ENCODE measurements at regions not wholly inside any gene's neighbourhood (a gene's known extent, or its start where the extent isn't known, plus 50 kb on each side); places are given as distances from the start of the nearest gene placed in this dataset.

DNA sequence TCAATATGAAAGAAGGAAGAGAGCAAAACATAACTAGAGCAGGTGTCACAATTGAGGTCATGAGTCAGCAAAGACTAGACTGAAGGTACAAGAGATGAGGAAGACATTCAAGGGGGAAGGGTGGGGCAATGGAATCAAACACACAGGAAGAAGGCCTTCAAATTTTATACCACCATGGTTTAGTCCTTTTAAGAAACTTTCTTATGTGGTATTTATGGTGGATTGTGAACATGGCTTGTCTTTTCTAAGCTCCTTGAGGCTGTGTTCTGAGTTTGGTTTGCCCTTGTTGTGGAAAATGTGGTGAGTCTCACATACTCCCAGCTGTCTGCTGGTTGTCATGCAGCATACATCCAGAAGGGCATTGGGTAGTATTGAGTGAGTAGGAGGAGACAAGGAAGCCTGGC lies 62.1 kb downstream of the NABP1 start (continued):
- TF ChIP-seq ZNF592 (IDR thresholded peaks at IDR 0.05) (no peak), ELK1 (IDR thresholded peaks at IDR 0.05; ENCODE audit: low read depth, low read length) (no peak), ASH2L (IDR thresholded peaks at IDR 0.05; ENCODE audit: borderline replicate concordance, low read depth) (no peak), SUPT20H (IDR thresholded peaks at IDR 0.05; ENCODE audit: borderline replicate concordance, control insufficient read depth, low read depth, low read length) (no peak), ATF2 (IDR thresholded peaks at IDR 0.05; ENCODE audit: low read length) (peak; percentile 60), RUNX3 (IDR thresholded peaks at IDR 0.05; ENCODE audit: low read length) (peak; percentile 96), MTA2 (IDR thresholded peaks at IDR 0.05; ENCODE audit: low read depth) (peak; percentile 51; the same call in 1 of the 2 replicates), ATF3 (IDR thresholded peaks at IDR 0.05; ENCODE audit: borderline replicate concordance, extremely low read depth, low read depth, low read length) (no peak), MXI1 (IDR thresholded peaks at IDR 0.05; ENCODE audit: low read depth, low read length) (no peak), SKIL (IDR thresholded peaks at IDR 0.05; ENCODE audit: low read depth, poor library complexity, severe bottlenecking) (peak; percentile 49), SMARCA5 (IDR thresholded peaks at IDR 0.05) (no peak), CEBPB (IDR thresholded peaks at IDR 0.05; ENCODE audit: borderline replicate concordance in 1 of 2, low read depth in 2 of 2, low read length in 2 of 2) (no peak), SREBF2 (IDR thresholded peaks at IDR 0.05; ENCODE audit: low read length) (no peak), ATF7 (IDR thresholded peaks at IDR 0.05; ENCODE audit: low read depth) (peak; percentile 69), HCFC1 (IDR thresholded peaks at IDR 0.05; ENCODE audit: low read length) (no peak), ZBED1 (IDR thresholded peaks at IDR 0.05; ENCODE audit: borderline replicate concordance) (peak; percentile 59; the same call in 1 of the 2 replicates), GABPA (IDR thresholded peaks at IDR 0.05; ENCODE audit: low read depth) (no peak)
- TF ChIP-seq, protein P1, sequence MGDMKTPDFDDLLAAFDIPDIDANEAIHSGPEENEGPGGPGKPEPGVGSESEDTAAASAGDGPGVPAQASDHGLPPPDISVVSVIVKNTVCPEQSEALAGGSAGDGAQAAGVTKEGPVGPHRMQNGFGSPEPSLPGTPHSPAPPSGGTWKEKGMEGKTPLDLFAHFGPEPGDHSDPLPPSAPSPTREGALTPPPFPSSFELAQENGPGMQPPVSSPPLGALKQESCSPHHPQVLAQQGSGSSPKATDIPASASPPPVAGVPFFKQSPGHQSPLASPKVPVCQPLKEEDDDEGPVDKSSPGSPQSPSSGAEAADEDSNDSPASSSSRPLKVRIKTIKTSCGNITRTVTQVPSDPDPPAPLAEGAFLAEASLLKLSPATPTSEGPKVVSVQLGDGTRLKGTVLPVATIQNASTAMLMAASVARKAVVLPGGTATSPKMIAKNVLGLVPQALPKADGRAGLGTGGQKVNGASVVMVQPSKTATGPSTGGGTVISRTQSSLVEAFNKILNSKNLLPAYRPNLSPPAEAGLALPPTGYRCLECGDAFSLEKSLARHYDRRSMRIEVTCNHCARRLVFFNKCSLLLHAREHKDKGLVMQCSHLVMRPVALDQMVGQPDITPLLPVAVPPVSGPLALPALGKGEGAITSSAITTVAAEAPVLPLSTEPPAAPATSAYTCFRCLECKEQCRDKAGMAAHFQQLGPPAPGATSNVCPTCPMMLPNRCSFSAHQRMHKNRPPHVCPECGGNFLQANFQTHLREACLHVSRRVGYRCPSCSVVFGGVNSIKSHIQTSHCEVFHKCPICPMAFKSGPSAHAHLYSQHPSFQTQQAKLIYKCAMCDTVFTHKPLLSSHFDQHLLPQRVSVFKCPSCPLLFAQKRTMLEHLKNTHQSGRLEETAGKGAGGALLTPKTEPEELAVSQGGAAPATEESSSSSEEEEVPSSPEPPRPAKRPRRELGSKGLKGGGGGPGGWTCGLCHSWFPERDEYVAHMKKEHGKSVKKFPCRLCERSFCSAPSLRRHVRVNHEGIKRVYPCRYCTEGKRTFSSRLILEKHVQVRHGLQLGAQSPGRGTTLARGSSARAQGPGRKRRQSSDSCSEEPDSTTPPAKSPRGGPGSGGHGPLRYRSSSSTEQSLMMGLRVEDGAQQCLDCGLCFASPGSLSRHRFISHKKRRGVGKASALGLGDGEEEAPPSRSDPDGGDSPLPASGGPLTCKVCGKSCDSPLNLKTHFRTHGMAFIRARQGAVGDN (IDR thresholded peaks at IDR 0.05) = no peak
